Stimulated activated CD4-positive, alpha-beta T cell treated with anti-CD3 and anti-CD28 coated beads, Interleukin-2, amount 100 ng/mL, for 48 hours (primary cell): ENCODE measurements at regions not wholly inside any gene's neighbourhood (a gene's known extent, or its start where the extent isn't known, plus 50 kb on each side); places are given as distances from the start of the nearest gene placed in this dataset.

Experiments used
- DNase-seq, 2 donors: peaks; one replicate each; pipeline ENCODE4 v3.0.0-alpha.2; 2020

DNA sequence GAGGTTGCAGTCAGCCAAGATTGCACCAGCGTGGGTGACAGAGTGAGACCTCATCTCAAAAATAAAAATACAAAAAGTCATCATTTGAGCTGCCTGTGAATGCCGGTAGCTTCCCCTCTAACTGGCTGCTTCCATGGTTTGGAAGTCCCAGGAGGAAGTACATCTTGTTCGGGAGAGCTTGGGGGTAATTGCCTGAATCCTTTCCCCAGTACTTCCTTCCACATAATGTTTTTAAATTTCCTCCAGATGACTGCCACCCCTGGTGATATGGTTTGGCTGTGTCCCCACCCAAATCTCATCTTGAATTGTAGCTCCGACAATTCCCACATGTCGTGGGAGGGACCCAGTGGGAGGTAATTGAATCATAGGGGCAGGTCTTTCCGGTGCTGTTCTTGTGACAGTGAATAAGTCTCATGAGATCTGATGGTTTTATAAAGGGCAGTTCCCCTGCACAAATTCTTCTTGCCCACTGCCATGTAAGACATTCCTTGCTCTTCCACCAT is 87.2 kb downstream of the SPRING1 start:
- DNase-seq: no peak

DNA sequence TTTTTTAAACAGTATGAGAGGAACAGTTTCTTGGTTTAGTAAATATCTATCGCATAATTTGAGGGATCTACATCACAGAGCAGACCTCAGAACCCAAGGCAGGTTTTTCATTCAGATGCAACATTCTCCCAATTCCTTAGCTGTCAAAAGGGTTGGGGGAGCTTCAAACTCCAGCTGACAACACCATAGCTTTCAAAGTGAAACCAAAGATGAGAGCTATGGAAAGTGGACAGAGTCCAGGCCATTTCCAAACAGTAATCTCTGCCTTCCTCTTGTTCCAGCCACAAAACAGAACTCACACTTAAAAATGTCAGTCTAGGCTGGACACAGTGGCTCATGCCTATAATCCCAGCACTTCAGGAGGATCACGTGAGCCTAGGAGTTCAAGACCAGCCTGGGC is 87.8 kb downstream of the SPRING1 start:
- no peak for DNase-seq

DNA sequence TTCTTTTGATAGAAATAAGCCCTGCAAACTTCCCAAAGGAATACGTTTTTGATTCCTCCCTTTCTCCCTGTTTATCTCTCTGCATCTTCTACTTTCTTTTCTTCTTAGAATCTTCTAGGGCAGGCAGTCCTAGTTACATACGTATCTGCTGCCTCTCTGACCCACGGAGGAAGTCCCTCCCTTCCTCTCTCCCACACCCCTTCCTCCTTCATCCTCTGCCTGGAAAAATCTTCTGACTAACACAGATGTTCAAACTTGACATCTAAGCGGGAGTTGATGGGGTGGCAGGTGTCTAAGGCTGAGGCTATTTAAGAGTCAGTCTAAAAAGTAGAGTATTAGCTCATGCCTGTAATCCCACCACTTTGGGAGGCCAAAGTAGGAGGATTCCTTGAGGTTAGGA is 88.6 kb downstream of the MAP1LC3B2 start:
- no peak for DNase-seq

DNA sequence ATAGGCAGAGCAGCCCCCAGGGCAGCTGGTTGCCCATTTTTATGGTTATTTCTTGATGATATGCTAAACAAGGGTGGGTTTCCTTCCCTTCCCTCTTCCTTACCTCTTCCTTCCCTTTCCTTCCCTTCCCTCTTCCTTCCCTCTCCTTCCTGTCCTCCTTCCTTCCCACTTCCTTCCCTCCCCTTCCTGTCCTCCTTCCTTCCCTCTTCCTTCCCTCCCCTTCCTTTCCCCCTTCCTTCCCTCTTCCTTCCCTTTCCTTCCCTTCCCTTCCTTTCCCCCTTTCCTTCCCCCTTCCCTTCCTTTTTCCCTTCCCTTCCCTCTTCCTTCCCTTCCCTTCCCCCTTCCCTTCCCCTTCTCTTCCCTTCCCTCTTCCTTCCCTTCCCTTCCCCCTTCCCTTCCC is 87.7 kb downstream of the MAP1LC3B2 start:
- no peak for DNase-seq

DNA sequence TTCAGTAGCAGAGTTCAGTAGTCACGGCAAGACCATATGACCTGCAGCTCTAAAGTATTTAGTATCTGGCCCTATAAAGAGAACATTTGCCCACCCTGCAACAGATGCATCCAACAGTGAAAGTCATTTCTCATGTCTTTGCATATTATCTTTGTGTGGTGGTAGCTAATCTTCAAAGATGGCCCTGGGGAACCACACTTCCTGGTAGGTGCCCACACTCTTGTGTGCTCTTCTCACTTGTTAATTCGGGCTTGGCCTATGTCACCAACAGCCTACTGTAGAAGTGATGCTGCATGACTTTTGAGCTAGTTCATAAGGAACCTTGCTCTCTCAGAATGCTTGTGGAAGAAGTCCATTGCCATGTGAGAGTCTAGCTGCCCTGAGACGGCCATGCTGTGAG is 85.6 kb downstream of the MAP1LC3B2 start:
- no peak for DNase-seq

DNA sequence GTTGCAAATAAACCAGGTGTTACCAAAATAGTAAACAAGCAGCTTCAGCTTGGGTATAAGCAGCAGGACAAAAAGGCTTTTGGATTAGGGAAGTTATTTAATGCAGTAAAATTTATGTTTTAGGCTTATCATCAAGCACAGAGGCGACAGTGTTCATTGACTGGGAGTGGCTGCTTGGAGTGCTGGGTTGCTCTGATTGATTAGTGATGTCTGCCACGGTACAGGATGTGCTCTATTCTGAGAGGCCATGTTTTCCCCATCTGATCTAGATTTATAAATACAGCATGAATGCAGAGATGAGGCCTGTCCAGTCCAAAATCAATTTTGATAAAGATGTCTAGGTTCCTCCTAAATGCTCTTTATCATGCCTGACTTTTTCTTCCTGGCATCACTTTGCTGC is 83.5 kb downstream of the MAP1LC3B2 start:
- no peak for DNase-seq

DNA sequence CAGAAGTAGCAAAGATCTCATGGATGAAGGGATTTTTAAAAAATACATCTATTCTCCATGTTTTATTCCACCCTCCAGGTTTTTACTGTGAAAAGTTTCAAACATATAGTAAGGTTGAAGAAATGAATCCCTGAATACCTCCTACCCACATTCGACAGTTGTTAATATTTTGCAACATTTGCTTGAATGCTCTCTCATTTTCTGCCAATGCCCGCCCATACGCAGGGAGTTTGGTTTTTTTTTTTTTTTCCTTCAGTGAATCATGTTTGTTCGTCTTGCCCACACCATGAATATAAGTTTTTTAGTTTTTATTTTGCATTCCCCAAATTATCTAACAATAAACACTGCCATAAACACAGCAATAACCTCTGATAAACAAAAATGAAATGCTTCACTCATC is 82.9 kb downstream of the MAP1LC3B2 start:
- no peak for DNase-seq

DNA sequence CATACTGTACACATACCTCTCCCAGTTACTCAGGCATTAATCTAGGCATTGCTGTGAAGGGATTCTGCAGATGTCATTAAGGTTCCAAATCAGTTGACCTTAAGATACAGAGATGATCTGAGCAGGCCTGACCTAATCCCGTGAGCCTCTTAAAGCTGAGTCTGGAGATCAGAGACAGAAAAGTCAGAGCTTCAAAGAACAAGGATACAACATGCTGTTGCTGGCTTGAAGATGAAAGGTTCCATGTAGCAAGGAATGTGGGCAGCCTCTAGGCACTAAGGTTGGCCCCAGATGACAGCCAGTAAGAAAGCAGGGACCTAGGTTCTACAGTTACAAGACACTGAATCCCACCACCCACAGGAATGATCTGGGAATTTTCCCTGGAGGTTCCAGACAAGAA is 81.1 kb downstream of the MAP1LC3B2 start:
- no peak for DNase-seq

DNA sequence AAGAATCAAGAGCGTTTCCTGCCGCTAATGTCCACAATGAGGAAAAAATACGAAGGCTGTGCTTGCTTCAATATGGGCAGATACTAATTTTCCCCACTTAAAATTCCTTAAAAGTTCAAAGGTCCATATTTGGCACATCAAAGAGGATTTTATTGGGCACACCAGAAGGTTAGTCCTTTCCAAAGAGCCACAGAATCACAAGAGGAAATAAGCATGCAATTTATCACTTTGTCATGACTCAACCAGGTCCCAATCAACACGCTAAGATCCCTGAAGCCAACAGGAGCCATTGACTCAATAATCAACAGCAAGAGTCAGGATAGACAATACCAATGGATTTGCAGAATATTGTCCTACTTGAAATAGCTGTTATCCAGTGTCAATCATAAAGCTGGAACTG is 80.6 kb downstream of the MAP1LC3B2 start:
- DNase-seq: no peak

DNA sequence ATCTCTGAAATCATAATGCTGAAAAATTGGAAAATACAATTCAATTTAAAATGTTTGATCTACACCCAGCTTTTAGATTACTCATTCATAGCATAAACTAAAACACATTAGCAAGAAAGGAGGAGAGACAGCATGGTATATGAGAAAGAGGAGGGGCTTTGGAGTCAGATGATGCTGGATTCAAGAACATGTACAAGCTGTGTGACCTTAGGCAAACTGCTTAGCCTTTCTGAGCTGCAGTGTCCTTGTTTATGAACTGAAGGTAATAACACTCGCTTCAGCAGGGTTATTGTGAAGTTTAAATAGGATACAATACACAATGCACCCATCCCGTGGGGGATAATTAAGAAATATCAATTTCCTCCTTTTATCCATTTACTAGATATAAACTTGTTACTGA is 79.2 kb downstream of the MAP1LC3B2 start:
- DNase-seq: no peak

DNA sequence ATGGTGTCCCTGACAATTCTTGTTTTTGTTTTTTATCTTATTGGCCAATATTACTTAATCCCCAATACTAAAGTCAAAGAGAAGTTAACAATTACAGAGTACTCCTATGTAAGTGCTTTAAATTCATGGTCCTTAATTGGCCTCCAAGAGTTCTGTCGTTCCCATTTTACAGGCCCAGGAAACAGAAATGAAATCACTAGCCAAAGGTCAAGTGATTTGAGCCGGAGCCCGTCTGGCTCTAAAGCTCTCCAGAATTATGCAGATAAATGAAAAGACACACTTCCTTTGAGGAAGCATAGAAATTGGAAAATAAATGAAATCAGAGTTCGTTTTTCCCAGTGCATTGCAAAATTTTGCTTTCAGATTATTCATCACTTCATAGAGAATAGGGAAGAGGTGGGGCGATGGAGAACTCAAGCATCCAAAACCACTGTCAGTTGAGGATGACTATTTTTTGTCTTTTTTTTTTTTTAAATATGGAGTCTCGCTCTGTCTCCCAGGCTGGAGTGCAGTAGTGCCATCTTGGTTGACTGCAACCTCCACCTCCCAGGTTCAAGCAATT is 78.5 kb downstream of the MAP1LC3B2 start:
- DNase-seq: no peak

DNA sequence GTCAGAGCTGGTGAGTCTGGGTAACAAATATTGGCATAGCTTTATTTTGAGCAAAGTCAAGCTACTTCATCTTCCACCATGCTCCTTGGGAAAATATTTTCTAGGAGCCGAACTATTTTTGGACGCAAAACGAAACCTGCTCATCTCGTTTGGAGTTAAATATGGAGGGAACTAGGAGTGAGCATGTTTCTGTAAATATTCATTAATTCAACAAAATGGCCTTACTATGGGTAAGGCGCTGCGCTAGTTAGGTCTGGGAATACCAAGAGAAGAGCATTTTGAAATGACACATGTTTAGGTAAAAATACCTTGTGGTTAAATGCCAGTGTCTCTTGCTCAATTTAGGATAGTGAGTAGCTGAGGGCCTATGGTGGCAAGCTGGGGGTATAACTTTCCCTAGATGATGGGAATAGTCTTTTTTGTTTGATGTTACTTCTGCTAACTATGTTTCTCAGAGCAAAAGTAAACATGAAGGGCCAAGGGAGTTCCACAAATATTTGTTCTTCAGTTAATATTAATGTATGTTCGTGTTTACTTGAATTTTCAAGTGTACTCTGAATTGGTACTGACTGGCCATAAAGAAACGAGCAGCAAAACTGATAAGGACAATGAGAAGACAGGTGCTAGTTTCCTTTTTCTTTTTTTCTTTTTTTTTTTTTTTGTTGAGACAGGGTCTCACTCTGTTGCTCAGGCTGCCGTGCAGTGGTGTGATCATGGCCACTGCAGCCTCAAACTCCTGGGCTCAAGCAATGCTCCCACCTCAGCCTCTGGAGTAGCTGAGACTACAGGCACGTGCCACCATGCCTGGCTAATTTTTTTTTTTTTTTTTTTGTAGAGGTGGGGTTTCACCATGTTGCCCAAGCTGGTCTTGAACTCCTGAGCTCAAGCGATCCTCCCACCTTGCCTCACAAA is 77.7 kb downstream of the MAP1LC3B2 start:
- no peak for DNase-seq

DNA sequence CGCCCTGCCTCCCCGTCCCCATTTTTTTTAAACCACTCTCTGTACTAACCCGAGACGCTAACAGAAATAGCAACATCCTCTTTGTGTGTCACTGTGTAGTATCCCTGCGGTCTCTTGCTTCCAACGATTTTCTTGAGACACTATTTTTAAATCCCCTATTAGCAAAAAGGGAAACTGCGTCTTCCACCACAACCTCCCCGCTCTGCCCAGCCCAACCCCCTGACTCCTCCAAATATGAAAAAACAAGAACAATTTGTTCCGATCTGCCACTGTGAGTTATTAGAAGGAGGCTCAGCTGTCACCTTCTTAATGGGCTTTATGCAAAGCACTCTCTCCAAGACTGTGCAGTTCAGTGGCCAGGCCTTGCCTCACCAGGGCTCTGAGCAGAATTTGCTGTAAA is 76.3 kb downstream of the MAP1LC3B2 start:
- no peak for DNase-seq

DNA sequence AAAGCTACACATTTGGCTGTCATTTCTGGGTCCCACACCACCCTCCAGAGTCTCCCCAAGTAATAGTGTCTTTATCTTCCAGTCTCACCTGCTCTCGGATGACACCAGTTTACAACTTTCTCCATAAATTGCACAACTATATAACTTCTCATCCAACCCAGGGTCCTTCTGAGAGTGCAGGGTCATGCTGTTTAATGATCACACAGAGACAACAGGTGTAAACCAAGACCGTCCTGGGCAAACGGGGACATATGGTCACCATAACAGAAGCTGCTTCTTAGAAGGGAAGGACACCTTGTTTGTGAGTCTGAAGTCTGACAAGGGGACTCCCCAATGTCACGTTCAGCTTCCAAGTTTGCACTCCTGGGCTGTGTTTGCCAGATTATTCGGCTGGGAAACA is 74.3 kb downstream of the MAP1LC3B2 start:
- no peak for DNase-seq

DNA sequence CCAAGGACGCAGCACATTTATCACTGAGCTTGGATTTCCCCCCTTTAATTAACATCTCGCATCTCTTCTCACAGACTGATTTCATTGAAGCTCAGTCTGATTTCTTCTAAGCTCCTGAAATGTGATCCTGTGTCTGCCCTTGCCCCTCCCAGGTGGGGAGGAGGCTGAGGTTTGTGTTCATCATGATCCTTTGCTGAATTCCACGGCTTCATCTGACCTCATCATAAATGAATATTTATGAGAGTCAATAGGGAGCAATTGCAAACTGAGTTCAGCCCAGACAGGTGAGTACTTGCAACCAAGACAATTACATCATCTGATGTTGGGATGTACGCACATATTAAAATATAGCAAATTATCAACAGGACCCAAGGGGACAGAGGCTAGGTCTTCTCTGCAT is 72.4 kb downstream of the MAP1LC3B2 start:
- no peak for DNase-seq

DNA sequence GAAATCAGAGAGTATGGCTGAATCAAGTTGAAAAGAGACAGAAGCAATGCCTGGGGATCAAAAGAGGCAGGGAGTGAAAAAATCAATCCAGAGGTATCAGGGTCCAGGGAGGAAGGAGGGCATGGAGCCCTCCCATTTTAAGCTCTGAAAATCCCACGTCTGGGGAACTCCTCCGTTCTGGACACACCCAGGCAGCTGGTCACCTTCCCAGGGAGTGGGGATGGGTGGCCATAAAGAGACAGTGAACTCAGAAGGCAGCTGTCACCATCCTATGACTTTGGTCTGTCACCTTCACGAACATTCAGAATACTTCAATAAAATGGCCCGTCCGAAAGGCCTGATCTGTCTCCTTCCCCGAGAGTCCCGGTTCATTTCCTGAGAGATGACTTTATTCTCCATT is 71.6 kb downstream of the MAP1LC3B2 start:
- no peak for DNase-seq

DNA sequence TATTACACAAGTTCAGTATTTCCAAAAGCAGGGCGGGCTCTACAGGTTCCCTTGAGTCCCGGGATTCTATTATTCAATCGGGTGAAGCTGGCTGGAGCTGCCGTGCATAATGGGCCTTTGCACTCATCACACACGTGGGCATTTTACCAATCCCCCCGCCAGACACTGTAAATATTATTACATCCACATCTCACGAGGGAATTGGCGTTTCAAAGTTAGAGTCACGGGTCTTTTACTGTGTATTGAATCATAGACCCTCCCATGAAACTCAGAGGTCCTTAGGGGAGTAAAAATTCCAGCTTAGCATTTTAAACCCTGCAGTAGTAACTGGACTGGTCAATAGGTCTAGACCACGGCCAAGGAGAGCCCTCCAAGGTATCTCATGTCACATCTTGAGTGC is 70.3 kb downstream of the MAP1LC3B2 start:
- no peak for DNase-seq

DNA sequence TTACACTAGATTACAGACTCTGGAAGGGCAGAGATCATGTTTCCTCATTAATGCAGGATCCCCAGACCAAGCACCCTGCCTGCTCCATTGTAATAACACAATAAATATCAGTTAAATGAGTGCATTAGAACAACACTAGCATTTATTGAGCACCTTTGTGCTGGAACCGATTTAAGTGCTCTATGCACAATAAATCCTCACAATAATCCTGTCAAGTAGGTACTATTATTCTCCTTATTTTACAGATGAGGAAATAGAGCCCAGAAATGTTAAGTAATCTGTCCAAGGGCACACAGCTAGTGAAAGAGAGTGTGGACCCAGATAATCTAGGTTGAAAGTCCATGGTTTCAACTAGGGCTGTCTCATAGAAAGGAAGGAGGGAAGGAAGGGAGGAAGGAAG is 69.8 kb downstream of the MAP1LC3B2 start:
- no peak for DNase-seq

DNA sequence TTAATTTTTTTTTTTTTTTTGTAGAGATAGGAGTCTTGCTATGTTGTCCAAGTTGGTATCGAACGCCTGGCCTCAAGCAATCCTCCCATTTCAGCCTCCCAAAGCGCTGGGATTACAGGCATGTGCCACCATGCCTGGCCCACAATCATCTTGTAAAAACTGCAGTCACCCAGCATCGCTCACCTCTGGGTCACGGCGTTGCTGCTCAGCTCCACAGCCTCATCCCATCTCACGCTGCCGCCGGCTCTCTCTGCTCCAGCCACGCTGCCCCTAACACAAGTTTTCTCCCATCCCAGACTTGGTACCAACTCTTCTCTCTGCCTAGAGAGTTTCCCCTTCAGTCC is 69.2 kb downstream of the MAP1LC3B2 start:
- DNase-seq: no peak
